ENCODE measurements at regions not wholly inside any gene's neighbourhood (a gene's known extent, or its start where the extent isn't known, plus 50 kb on each side); places are given as distances from the start of the nearest gene placed in this dataset.

- DNase-seq: no peak
Measured at GRCh38 chr2:199019898-199020507, 437.7 kb downstream of the SATB2 start.

GRCh38 chr2:199018826-199019225 lies 438.9 kb downstream of the SATB2 start:
- no peak for DNase-seq

GRCh38 chr2:199015072-199015471 lies 442.7 kb downstream of the SATB2 start:
- DNase-seq: no peak

GRCh38 chr2:199014226-199014625 lies 443.5 kb downstream of the SATB2 start:
- no peak for DNase-seq

- no peak for DNase-seq
Measured at GRCh38 chr2:199011908-199012307, 445.8 kb downstream of the SATB2 start.

GRCh38 chr2:198994678-198995077 lies 463.1 kb downstream of the SATB2 start:
- DNase-seq: no peak

- DNase-seq: no peak
Measured at GRCh38 chr2:198991431-198991830, 466.3 kb downstream of the SATB2 start.

GRCh38 chr2:198975779-198976178 lies 482.0 kb downstream of the SATB2 start:
- no peak for DNase-seq

GRCh38 chr2:198973785-198974184 lies 484.0 kb downstream of the SATB2 start:
- no peak for DNase-seq

GRCh38 chr2:198973181-198973580 lies 484.6 kb downstream of the SATB2 start:
- DNase-seq: no peak

GRCh38 chr2:198968545-198968944 lies 489.2 kb downstream of the SATB2 start:
- no peak for DNase-seq

- DNase-seq: no peak
Measured at GRCh38 chr2:198966269-198966668, 491.5 kb downstream of the SATB2 start.

GRCh38 chr2:198961547-198961946 lies 496.2 kb downstream of the SATB2 start:
- DNase-seq: no peak

- no peak for DNase-seq
Measured at GRCh38 chr2:198957181-198957580, 500.6 kb downstream of the SATB2 start.

- no peak for DNase-seq
Measured at GRCh38 chr2:198953328-198953727, 504.4 kb downstream of the SATB2 start.

GRCh38 chr2:198950803-198951202 lies 506.9 kb downstream of the SATB2 start:
- DNase-seq: no peak

- no peak for DNase-seq
Measured at GRCh38 chr2:198945496-198945895, 512.2 kb downstream of the SATB2 start.

- DNase-seq: no peak
Measured at GRCh38 chr2:198930170-198930569, 527.6 kb downstream of the SATB2 start.

- DNase-seq: no peak
Measured at GRCh38 chr2:198928026-198928425, 529.7 kb downstream of the SATB2 start.

- DNase-seq: no peak
Measured at GRCh38 chr2:198917926-198918720, 539.6 kb downstream of the SATB2 start.

- DNase-seq: no peak
Measured at GRCh38 chr2:198917275-198917674, 540.5 kb downstream of the SATB2 start.

- DNase-seq: no peak
Measured at GRCh38 chr2:198916548-198917080, 541.1 kb downstream of the SATB2 start.

GRCh38 chr2:198913394-198914152 lies 544.2 kb downstream of the SATB2 start:
- no peak for DNase-seq

All from hindlimb muscle (tissue), 1 donor.